GM21576 (cell line): ENCODE measurements at regions not wholly inside any gene's neighbourhood (a gene's known extent, or its start where the extent isn't known, plus 50 kb on each side); places are given as distances from the start of the nearest gene placed in this dataset.
"Not testable (repeated sequence)": the region's sequence is repeated elsewhere in the genome, so short reads cannot be mapped to it uniquely, and the experiment has no call there.

Source experiments
- ATAC-seq: cut with Tn5 transposase; IDR thresholded peaks from one replicate; pipeline ENCODE4 v1.9.1; 2021; ENCODE audit warnings: mild to moderate bottlenecking, moderate library complexity; ENCODE audit not compliant: unreplicated experiment

- not testable (repeated sequence) for ATAC-seq
Measured at GRCh38 chr6:27775138-27775795, 136.9 kb downstream of the OR2B2 start.

- not testable (repeated sequence) for ATAC-seq
Measured at GRCh38 chr6:27774264-27774600, 138.0 kb downstream of the OR2B2 start.

GRCh38 chr6:27773542-27774263, 138.5 kb downstream of the OR2B2 start:
- not testable (repeated sequence) for ATAC-seq

GRCh38 chr6:27772261-27773001, 139.8 kb downstream of the OR2B2 start:
- peak; percentile 63 for ATAC-seq

GRCh38 chr6:27771235-27771634, 141.0 kb downstream of the OR2B2 start:
- ATAC-seq, result no peak

- ATAC-seq, result no peak
Measured at GRCh38 chr6:27770724-27771123, 141.5 kb downstream of the OR2B2 start.

GRCh38 chr6:27768556-27768955, 143.6 kb downstream of the OR2B2 start:
- ATAC-seq, result no peak

- ATAC-seq, result no peak
Measured at GRCh38 chr6:27767851-27768250, 144.3 kb downstream of the OR2B2 start.

- no peak for ATAC-seq
Measured at GRCh38 chr6:27766405-27766804, 145.8 kb downstream of the OR2B2 start.

- no peak for ATAC-seq
Measured at GRCh38 chr6:27765028-27765590, 147.1 kb downstream of the OR2B2 start.

- no peak for ATAC-seq
Measured at GRCh38 chr6:27761391-27761790, 150.8 kb downstream of the OR2B2 start.

- ATAC-seq, result no peak
Measured at GRCh38 chr6:27760464-27760863, 151.7 kb downstream of the OR2B2 start.

GRCh38 chr6:27759930-27760329, 152.3 kb downstream of the OR2B2 start:
- no peak for ATAC-seq

GRCh38 chr6:27758491-27758890, 153.7 kb downstream of the OR2B2 start:
- ATAC-seq, result no peak

- ATAC-seq, result no peak
Measured at GRCh38 chr6:27757307-27757706, 154.9 kb downstream of the OR2B2 start.

GRCh38 chr6:27755768-27756167, 156.4 kb downstream of the OR2B2 start:
- ATAC-seq, result no peak

GRCh38 chr6:27754408-27754782, 157.8 kb downstream of the OR2B2 start:
- ATAC-seq, result no peak

GRCh38 chr6:27753668-27754407, 158.4 kb downstream of the OR2B2 start:
- ATAC-seq, result peak; percentile 67

GRCh38 chr6:27752038-27752885, 159.9 kb downstream of the OR2B2 start:
- ATAC-seq, result peak; percentile 30

GRCh38 chr6:27748661-27749060, 163.5 kb downstream of the OR2B2 start:
- no peak for ATAC-seq
